RWPE2 (cell line): ENCODE measurements at regions not wholly inside any gene's neighbourhood (a gene's known extent, or its start where the extent isn't known, plus 50 kb on each side); places are given as distances from the start of the nearest gene placed in this dataset.

Experiments used
- ATAC-seq: fragments of 200-7000 bp; cut with Tn5 transposase; 3 replicates; pipeline ENCODE4 v1.9.1; 2021; ENCODE audit warnings: low read depth
- DNase-seq: peaks from one replicate; pipeline ENCODE4 v3.0.0-alpha.2; 2020; ENCODE audit warnings: low spot score
- H3K27ac ChIP-seq: fragments of 450-650 bp; 2 replicates; pipeline ENCODE4 v1.5.1; 2017; ENCODE audit warnings: mild to moderate bottlenecking; ENCODE audit not compliant: poor library complexity, severe bottlenecking
- H3K27me3 ChIP-seq: fragments of 250-450 bp; sonication (Bioruptor Pico); 2 replicates; pipeline ENCODE4 v1.5.1; 2021; ENCODE audit warnings: mild to moderate bottlenecking, moderate library complexity; ENCODE audit not compliant: insufficient read depth, poor library complexity, severe bottlenecking
- H3K36me3 ChIP-seq: fragments of 250-450 bp; sonication (Bioruptor Pico); 2 replicates; pipeline ENCODE4 v1.5.1; 2020; ENCODE audit warnings: low read depth, mild to moderate bottlenecking, moderate library complexity
- H3K4me1 ChIP-seq: fragments of 250-450 bp; sonication (Bioruptor Pico); 2 replicates; pipeline ENCODE4 v1.5.1; 2021; ENCODE audit warnings: mild to moderate bottlenecking, moderate library complexity; ENCODE audit not compliant: insufficient read depth, poor library complexity, severe bottlenecking
- H3K4me3 ChIP-seq: fragments of 250-450 bp; sonication (Bioruptor Pico); 2 replicates; pipeline ENCODE4 v1.5.1; 2021; ENCODE audit warnings: mild to moderate bottlenecking, moderate library complexity; ENCODE audit not compliant: severe bottlenecking
- H3K9me3 ChIP-seq: fragments of 250-450 bp; sonication (Bioruptor Pico); 2 replicates; pipeline ENCODE4 v1.5.1; 2021; ENCODE audit warnings: mild to moderate bottlenecking, moderate library complexity; ENCODE audit not compliant: severe bottlenecking
- TF ChIP-seq, protein P1 (sequence below): fragments of 450-650 bp; IDR thresholded peaks from one replicate; pipeline ENCODE4 v1.5.1; 2017; ENCODE audit warnings: mild to moderate bottlenecking, moderate library complexity; ENCODE audit not compliant: poor library complexity, severe bottlenecking

DNA sequence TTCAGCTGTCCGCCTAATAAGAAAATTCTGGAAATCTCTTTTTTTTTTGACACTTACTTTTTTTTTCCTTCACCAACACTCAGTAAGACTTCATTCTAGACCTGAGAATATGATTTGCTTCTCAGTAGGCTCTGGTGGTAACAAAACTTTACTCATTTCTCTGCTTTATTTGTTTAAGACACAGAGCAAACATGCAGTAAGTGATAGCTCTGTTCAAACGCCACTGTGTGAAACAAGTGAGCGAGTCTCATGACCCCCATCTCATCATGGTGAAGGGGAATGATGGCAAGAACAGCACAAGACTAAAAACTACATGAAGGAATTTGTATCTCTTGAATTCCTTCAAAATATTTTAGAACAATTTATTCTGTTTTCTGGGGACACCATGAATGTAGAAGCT is 541.6 kb upstream of the POU3F2 start:
- Histone ChIP-seq H3K9me3 (no peaks in the 10 kb centered on the region), H3K4me3 (no peak overlapping the region), H3K27ac (no peak overlapping the region), H3K36me3 (no peaks in the 10 kb centered on the region), H3K4me1 (no peaks in the 10 kb centered on the region), H3K27me3 (no peaks in the 10 kb centered on the region)
- TF ChIP-seq, protein P1, sequence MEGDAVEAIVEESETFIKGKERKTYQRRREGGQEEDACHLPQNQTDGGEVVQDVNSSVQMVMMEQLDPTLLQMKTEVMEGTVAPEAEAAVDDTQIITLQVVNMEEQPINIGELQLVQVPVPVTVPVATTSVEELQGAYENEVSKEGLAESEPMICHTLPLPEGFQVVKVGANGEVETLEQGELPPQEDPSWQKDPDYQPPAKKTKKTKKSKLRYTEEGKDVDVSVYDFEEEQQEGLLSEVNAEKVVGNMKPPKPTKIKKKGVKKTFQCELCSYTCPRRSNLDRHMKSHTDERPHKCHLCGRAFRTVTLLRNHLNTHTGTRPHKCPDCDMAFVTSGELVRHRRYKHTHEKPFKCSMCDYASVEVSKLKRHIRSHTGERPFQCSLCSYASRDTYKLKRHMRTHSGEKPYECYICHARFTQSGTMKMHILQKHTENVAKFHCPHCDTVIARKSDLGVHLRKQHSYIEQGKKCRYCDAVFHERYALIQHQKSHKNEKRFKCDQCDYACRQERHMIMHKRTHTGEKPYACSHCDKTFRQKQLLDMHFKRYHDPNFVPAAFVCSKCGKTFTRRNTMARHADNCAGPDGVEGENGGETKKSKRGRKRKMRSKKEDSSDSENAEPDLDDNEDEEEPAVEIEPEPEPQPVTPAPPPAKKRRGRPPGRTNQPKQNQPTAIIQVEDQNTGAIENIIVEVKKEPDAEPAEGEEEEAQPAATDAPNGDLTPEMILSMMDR = no peak
- DNase-seq (no peak), ATAC-seq (no peak)

DNA sequence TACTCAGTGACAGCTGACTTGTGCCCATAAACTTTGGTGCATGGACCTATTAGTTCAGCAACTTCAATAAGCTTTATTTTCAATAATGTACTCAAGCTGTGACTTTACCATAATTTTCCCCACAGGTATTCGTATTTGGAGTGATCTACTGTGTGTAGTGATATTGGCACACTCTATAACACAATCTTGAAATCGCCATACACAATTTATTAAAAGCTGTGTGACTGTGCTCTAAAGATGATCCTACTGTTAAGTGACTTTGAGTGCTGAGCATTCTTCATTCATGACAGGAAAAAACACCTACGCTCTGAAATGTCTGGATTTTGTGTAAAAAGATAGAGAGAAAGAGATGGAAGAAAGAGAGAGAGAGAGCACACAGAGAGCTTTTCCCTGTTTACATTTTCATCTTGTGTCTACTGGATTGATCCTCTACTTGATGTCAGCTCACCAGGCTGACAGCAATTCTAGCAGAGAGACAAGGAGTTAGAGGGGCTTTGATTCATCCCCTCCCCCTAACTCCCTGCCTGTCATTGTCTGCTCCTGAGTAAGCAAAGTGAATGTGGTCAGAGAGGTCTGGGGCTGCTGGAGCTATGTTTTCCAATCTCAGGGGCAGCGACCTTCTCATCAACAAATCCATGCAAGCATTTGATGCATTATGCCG is 538.7 kb upstream of the POU3F2 start:
- peaks cover 4% of the 10 kb centered on the region for H3K27me3 ChIP-seq
- H3K9me3 ChIP-seq = no peaks in the 10 kb centered on the region
- no peak overlapping the region for H3K4me3 ChIP-seq
- ATAC-seq = no peak
- DNase-seq = no peak
- no peak overlapping the region for H3K27ac ChIP-seq
- TF ChIP-seq, protein P1 = no peak
- no peaks in the 10 kb centered on the region for H3K4me1 ChIP-seq
- H3K36me3 ChIP-seq = no peaks in the 10 kb centered on the region

DNA sequence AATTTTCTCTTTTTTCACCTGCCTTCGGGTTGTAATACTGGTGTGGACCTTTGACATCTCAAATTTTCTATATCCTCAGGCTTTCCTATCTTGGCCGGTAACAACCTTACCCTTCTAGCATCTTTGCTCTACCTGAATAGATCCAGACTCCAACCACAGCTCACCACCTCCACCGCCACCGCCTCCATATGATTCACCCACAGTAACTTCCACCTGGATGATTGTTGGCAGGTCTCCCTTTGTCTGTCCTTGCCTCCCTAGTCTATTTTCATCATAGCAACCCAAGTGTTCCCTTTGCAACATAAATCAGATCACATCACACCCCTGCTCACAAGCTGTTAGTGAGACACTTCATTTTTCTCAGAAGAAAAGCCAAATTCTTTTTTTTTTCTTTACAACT is 525.8 kb upstream of the POU3F2 start:
- ATAC-seq (no peak), DNase-seq (no peak)
- no peaks in the 10 kb centered on the region for H3K27me3 ChIP-seq
- no peak overlapping the region for H3K27ac ChIP-seq
- no peaks in the 10 kb centered on the region for H3K9me3 ChIP-seq
- H3K36me3 ChIP-seq = no peaks in the 10 kb centered on the region
- H3K4me1 ChIP-seq = no peaks in the 10 kb centered on the region
- TF ChIP-seq, protein P1 = no peak
- H3K4me3 ChIP-seq = no peak overlapping the region

DNA sequence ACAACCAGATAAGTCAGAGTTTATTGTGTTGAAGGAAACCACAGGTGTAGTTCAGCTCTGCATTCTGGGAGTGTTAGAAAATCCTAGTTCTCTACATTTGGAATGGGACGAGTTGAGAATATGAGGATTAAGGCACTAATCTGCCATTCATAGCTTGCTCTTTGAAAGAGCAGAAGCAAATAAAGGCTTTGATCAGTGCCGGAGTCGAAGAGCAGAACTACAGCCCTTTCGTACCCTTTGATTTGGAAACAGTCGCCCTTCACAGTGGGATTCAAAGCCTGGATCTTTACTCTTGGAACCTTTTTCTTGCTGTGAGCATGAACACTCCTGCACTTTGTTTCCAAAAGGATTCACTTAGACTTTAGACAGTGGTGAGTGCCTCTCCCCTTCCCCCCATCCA is 523.9 kb upstream of the POU3F2 start:
- no peaks in the 10 kb centered on the region for H3K36me3 ChIP-seq
- no peak for ATAC-seq
- no peak overlapping the region for H3K27ac ChIP-seq
- H3K4me1 ChIP-seq = no peaks in the 10 kb centered on the region
- no peak for DNase-seq
- TF ChIP-seq, protein P1 = no peak
- no peaks in the 10 kb centered on the region for H3K9me3 ChIP-seq
- H3K4me3 ChIP-seq = no peak overlapping the region
- H3K27me3 ChIP-seq = no peaks in the 10 kb centered on the region

DNA sequence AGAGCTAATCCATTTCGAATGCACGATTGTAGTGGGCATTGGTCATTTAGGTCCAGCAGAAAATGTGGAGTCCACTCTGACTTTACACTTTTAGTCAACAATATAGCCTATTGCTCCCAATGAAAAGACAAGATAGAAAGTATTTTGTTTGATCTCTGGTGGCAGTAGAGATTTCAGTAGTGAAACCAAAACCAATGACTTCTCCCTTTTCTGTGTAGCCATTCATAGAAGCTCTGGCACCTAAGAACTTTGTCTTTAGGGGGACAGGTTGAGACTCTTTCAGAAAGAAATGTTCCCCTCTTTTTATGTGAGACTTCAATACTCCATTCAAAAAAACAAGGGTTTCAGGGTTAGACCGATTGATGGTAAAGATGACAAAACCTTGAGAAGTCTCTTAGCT is 510.8 kb upstream of the POU3F2 start:
- TF ChIP-seq, protein P1 = no peak
- ATAC-seq = no peak

More for the DNA sequence above, 510.8 kb upstream of the POU3F2 start:
- Histone ChIP-seq H3K36me3 (no peaks in the 10 kb centered on the region), H3K27me3 (no peaks in the 10 kb centered on the region), H3K9me3 (no peaks in the 10 kb centered on the region), H3K4me1 (no peaks in the 10 kb centered on the region), H3K27ac (no peak overlapping the region), H3K4me3 (no peak overlapping the region)
- no peak for DNase-seq
